ENCODE measurements at regions not wholly inside any gene's neighbourhood (a gene's known extent, or its start where the extent isn't known, plus 50 kb on each side); places are given as distances from the start of the nearest gene placed in this dataset.
A peak's percentile ranks its signal among the peaks of the same experiment; 100 is the strongest.
"Not testable (repeated sequence)": the region's sequence is repeated elsewhere in the genome, so short reads cannot be mapped to it uniquely, and the experiment has no call there.

GRCh38 chr13:59384154-59384553 lies 779.6 kb downstream of the DIAPH3 start:
- no peak for DNase-seq

GRCh38 chr13:59391696-59392095 lies 772.0 kb downstream of the DIAPH3 start:
- DNase-seq = peak; percentile 43 to 57

DNA sequence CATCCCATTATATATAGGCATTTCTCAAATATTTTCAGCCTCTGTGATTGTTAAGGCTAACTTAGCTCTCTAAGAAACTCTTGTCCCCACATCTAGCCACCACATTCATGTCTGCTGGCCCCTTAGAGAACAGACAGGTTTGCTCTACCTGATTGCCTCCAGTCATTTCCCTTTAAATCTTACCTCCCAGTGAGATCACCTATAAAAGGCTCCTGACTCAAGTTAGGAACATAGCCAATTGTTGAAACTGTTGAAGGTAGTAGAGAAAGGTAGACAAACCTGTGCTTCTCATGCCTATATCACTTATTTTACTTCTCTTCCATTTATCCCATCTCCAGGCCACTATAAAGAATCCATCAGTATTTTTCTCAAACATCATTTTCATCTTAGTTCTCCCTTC lies 771.4 kb downstream of the DIAPH3 start:
- no peak for DNase-seq

- DNase-seq = no peak
Measured at GRCh38 chr13:59394496-59394895, 769.2 kb downstream of the DIAPH3 start.

DNA sequence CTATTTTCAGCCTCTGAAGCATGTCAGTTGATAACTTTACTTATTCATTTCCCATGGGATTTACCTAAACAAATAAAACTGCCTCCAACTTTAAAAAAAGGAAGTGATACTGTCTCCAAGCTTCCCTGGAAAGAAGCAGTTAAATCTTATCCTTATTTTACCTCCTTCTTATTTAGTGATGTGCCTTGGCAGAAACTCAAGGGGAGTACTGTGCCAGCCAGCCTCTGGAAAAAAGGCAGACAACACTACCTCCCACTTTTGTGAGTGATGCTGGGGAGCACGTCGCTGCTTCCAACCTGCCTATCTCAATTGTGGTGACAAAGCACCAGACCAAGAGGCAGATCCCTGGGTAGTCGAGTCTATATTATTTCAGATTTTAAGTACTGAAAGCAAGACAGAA lies 765.6 kb downstream of the DIAPH3 start:
- no peak for DNase-seq

DNA sequence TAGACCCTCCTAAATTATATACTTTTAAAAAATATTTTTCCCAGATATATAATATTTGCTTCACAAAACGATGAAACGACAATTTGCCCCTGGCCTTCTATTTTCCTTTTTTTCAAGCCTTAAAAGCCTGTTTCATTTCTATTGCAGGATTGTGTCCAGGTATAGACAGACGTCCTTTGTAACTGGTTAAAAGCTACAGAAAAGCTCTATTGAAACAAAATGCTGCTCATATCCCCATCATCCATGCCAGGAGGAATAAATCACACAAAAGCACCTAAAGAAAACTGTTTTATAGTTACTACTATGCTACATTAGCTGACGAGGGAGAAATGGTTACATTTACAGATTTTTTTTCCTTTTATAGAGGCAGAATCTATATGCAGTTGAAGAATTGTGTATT lies 765.1 kb downstream of the DIAPH3 start:
- no peak for DNase-seq

GRCh38 chr13:59399513-59399912 lies 764.2 kb downstream of the DIAPH3 start:
- DNase-seq = no peak

GRCh38 chr13:59404331-59404730 lies 759.4 kb downstream of the DIAPH3 start:
- no peak for DNase-seq

DNA sequence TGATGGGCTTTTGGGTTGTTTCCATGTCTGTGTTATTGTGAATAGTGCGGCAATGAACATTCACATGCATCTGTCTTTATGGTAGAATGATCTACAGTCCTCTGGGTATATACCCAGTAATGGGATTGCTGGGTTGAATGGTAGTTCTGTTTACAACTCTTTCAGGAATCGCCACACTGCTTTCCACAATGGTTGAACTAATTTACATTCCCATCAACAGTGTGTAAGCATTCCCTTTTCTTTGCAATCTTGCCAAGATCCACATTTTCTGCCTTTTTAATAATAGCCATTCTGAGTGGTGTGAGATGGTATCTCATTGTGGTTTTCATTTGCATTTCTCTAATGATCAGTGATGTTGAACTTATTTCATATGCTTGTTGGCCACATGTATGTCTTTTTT lies 756.5 kb downstream of the DIAPH3 start:
- not testable (repeated sequence) for DNase-seq

DNA sequence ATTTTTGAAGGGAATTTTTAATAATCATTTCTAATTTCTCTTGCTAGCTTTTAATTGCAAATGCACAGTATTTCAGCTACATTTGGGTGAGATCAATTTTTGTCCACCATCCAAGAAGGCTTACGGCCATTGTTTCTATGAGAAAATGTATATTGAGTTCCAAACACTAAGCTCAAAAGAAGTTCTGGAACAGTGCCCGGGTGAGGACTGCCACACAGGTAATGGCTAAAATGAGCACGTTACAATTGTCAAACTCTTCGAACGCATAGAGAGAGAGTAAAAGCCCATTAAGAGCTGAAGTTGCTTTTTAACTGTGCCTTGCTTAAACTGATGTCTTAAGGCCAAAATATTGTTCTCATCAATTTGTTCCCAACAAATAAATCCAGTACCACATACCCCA lies 755.0 kb downstream of the DIAPH3 start:
- peak in 1 of 2 experiments; percentile 61 for DNase-seq

GRCh38 chr13:59409211-59409610 lies 754.5 kb downstream of the DIAPH3 start:
- peak; percentile 13 to 51 for DNase-seq

- peak in 1 of 2 experiments; percentile 4 for DNase-seq
Measured at GRCh38 chr13:59409634-59410200, 754.0 kb downstream of the DIAPH3 start.

DNA sequence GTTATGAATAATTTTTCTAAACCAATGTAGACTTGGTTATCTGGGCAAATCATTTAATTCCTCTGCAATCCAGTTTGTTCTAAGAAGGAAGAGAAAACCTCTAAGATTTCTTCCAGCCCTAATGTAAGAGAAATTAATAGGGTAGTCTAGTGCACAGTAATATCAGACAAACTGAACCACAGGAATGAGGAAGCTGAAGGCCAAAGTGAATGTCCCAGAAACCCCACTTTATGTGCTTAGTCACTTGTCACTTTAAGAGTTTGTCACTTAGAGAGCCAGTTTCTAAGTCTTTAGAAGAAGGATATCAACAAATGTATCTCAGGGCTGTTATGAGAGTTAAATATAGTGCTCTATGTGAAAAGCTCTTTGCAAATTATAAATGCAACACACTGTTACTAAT lies 750.6 kb downstream of the DIAPH3 start:
- no peak for DNase-seq

DNA sequence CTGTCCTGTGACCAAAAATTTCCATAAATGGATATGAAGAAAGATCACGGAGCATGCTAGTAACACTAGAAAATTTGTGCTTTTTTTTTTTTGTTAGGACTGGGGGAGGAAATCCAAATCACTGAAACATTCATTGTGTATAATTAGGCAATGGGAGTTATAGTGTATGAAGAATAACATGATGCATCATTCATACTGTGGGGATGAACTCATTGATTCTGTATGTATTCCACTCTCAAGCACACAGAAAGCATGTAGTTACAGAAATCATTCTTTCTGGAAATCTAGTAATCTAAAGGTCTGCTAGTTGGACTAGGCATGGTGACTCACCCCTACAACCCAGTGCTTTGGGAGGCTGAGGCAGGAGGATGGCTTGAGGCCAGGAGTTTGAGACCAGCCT lies 749.7 kb downstream of the DIAPH3 start:
- DNase-seq = no peak

DNA sequence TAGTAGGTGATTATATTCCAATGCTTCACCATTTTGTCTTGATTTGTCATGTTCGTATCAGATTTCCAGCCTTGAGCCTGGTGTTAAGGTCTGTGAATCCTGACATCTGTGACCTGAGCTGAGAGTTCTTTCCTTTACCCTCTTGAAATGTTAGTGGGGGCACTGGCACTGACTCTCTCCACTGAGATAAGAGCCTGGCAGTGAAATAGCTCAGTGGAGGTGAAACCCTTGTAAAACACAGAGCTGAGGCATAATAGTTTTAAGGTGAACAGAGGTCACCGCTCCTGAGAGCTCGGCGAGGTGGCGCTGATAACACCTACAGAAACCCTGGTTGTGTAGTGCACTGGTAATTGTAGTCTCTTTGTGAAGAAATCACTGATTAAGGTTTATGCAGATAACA lies 748.2 kb downstream of the DIAPH3 start:
- DNase-seq = no peak

- DNase-seq = no peak
Measured at GRCh38 chr13:59416561-59416960, 747.2 kb downstream of the DIAPH3 start.

GRCh38 chr13:59422646-59423045 lies 741.1 kb downstream of the DIAPH3 start:
- DNase-seq = no peak

DNA sequence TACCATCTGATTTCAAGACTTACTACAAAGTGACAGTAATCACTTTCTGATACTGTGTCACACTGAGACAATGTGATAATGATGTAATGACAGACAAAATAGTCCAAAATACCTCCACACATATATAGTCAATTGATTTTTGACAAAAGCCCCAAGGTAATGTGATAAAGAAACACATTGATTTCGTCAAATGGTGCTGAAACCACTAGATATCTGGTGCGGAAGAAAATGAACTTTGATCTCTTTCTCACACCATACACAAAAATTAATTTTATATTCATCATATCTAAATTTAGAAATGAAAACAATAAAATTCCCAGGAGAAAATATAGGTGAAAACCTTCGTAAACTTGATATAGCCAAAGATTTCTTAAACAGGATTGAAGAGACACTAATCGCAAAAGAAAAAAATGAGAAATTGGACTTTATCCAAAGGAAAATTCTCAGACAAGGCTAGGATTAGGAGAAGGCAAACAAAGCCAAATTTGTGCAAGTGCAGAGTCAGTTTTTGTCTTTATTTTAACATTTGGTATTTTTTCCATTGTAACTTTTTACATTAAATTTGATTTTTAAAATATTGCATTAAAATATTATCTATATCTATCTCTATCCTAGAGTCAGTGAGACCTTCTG lies 739.9 kb downstream of the DIAPH3 start:
- DNase-seq = no peak

GRCh38 chr13:59424661-59425060 lies 739.1 kb downstream of the DIAPH3 start:
- DNase-seq = no peak

GRCh38 chr13:59425211-59425741 lies 738.5 kb downstream of the DIAPH3 start:
- DNase-seq = no peak

- DNase-seq = no peak
Measured at GRCh38 chr13:59435024-59435423, 728.7 kb downstream of the DIAPH3 start.

GRCh38 chr13:59437544-59438301 lies 726.0 kb downstream of the DIAPH3 start:
- DNase-seq = peak in 1 of 2 experiments; percentile 13

DNA sequence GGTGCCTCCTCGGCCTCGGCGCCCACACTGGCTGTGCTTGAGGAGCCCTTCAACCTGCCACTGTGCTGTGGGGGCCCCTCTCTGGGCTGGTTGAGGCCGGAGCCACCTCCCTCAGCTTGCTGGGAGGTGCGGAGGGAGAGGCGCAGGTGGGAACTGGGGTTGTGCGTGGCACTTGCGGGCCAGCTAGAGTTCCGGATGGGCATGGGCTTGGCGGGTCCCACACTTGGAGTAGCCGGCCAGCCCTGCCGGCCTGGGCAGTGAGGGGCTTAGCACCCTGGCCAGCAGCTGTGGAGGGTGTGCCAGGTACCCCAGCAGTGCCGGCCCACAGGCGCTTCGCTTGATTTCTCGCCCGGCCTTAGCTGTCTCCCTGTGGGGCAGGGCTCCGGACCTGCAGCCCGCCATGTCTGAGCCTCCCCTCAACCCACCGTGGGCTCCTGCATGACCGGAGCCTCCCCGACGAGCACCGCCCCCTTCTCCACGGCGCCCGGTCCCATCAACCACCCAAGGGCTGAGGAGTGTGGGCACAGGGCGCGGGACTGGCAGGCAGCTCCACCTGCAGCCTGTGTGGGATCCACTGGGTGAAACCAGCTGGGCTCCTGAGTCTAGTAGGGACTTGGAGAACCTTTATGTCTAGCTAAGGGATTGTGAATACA lies 723.8 kb downstream of the DIAPH3 start:
- no peak for DNase-seq
